ENCODE measurements at regions not wholly inside any gene's neighbourhood (a gene's known extent, or its start where the extent isn't known, plus 50 kb on each side); places are given as distances from the start of the nearest gene placed in this dataset.

- no peaks in the 10 kb centered on the region for H3K4me1 Mint-ChIP-seq
- DNase-seq: no peak
- no peak overlapping the region for H3K4me3 Mint-ChIP-seq
- Histone ChIP-seq H3K27me3 (ENCODE audit: control insufficient read depth in 2 of 2, insufficient read depth in 2 of 2, low read length in 2 of 2) (no peaks in the 10 kb centered on the region), H3K79me2 (ENCODE audit: insufficient read depth, low read length) (no peaks in the 10 kb centered on the region), H2AFZ (ENCODE audit: insufficient read depth, low read depth, low read length, poor library complexity, severe bottlenecking) (no peak overlapping the region), H4K20me1 (ENCODE audit: insufficient read depth, low read length) (no peaks in the 10 kb centered on the region), H3K4me1 (ENCODE audit: control insufficient read depth in 1 of 2, insufficient read depth in 2 of 2, low read length in 2 of 2) (no peaks in the 10 kb centered on the region), H3K4me2 (replicated peaks; ENCODE audit: extremely low read depth, low read length, poor library complexity, severe bottlenecking) (no peak overlapping the region), H3K4me3 (replicated peaks in 1 of 3; ENCODE audit: low read depth in 2 of 3, low read length in 3 of 3) (no peak overlapping the region), H3K9me3 (replicated peaks in 1 of 2; ENCODE audit: control insufficient read depth in 1 of 2, insufficient read depth in 1 of 2, low read length in 2 of 2) (no peaks in the 10 kb centered on the region), H3K27ac (ENCODE audit: low read depth in 1 of 2, low read length in 2 of 2) (no peak overlapping the region), H3K9ac (ENCODE audit: insufficient read depth, low read length, poor library complexity, severe bottlenecking) (no peak overlapping the region), H3K36me3 (replicated peaks in 1 of 2; ENCODE audit: control insufficient read depth in 1 of 2, insufficient read depth in 2 of 2, low read length in 2 of 2) (no peaks in the 10 kb centered on the region)
- H3K36me3 Mint-ChIP-seq: no peaks in the 10 kb centered on the region
- peaks cover 0 to 8% (median 3%) of the 10 kb centered on the region in 7 donors for H3K9me3 Mint-ChIP-seq
- peaks cover 0 to 1% (median 0%) of the 10 kb centered on the region in 3 donors for H3K27me3 Mint-ChIP-seq (ENCODE audit: low read depth in 3 of 3)
- no peak for TF ChIP-seq CTCF (IDR thresholded peaks at IDR 0.05)
- H3K27ac Mint-ChIP-seq: no peak overlapping the region
- intact Hi-C loops (cut with micrococcal nuclease): no loop called here
These were observed 213.0 kb downstream of the FRK start for GRCh38 chr6:115847671-115848070.

DNA sequence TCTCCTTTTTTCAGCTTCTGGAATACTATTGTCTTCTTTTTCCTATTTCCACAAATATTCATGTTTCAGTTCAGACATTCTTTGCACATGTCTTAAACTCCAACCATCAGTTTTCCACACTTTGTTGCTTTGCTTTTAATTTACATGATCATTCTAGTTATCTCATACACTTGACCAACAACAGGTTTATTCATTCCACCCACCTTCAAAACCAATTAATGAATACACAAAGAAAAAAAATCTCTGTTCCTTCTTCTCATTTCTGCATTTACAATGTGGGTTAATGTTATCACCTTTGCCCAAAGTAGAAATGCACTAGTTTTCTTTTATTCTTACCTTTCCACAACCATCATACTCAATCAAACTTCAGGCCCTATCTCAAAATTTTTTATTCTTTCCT lies 216.7 kb downstream of the FRK start:
- Histone ChIP-seq H3K9me3 (replicated peaks in 1 of 2; ENCODE audit: control insufficient read depth in 1 of 2, insufficient read depth in 1 of 2, low read length in 2 of 2) (no peaks in the 10 kb centered on the region), H3K4me2 (replicated peaks; ENCODE audit: extremely low read depth, low read length, poor library complexity, severe bottlenecking) (no peak overlapping the region), H2AFZ (ENCODE audit: insufficient read depth, low read depth, low read length, poor library complexity, severe bottlenecking) (no peak overlapping the region), H3K4me3 (replicated peaks in 1 of 3; ENCODE audit: low read depth in 2 of 3, low read length in 3 of 3) (no peak overlapping the region), H3K79me2 (ENCODE audit: insufficient read depth, low read length) (no peaks in the 10 kb centered on the region), H3K4me1 (ENCODE audit: control insufficient read depth in 1 of 2, insufficient read depth in 2 of 2, low read length in 2 of 2) (no peaks in the 10 kb centered on the region), H3K27ac (ENCODE audit: low read depth in 1 of 2, low read length in 2 of 2) (no peak overlapping the region), H3K27me3 (ENCODE audit: control insufficient read depth in 2 of 2, insufficient read depth in 2 of 2, low read length in 2 of 2) (no peaks in the 10 kb centered on the region), H3K9ac (ENCODE audit: insufficient read depth, low read length, poor library complexity, severe bottlenecking) (no peak overlapping the region), H4K20me1 (ENCODE audit: insufficient read depth, low read length) (no peaks in the 10 kb centered on the region), H3K36me3 (replicated peaks in 1 of 2; ENCODE audit: control insufficient read depth in 1 of 2, insufficient read depth in 2 of 2, low read length in 2 of 2) (no peaks in the 10 kb centered on the region)
- H3K27ac Mint-ChIP-seq: no peak overlapping the region
- DNase-seq: no peak
- TF ChIP-seq CTCF (IDR thresholded peaks at IDR 0.05): no peak
- H3K36me3 Mint-ChIP-seq: no peaks in the 10 kb centered on the region
- peaks cover 0 to 5% (median 2%) of the 10 kb centered on the region in 7 donors for H3K9me3 Mint-ChIP-seq
- no peaks in the 10 kb centered on the region for H3K4me1 Mint-ChIP-seq
- peaks cover 0 to under 1% (median 0%) of the 10 kb centered on the region in 3 donors for H3K27me3 Mint-ChIP-seq (ENCODE audit: low read depth in 3 of 3)
- no peak overlapping the region for H3K4me3 Mint-ChIP-seq
- intact Hi-C loops (cut with micrococcal nuclease): no loop called here
